RKO (cell line): ENCODE measurements at regions not wholly inside any gene's neighbourhood (a gene's known extent, or its start where the extent isn't known, plus 50 kb on each side); places are given as distances from the start of the nearest gene placed in this dataset.

Experiments used
- DNase-seq: peaks from one replicate; pipeline ENCODE4 v3.0.0-alpha.2; 2016; ENCODE audit warnings: low spot score

GRCh38 chr16:17852977-17853702 lies 382.4 kb upstream of the XYLT1 start:
- DNase-seq = no peak

- DNase-seq = no peak
Observed at GRCh38 chr16:17850581-17851250, 380.0 kb upstream of the XYLT1 start.

GRCh38 chr16:17847234-17847795 lies 376.6 kb upstream of the XYLT1 start:
- DNase-seq = no peak

DNA sequence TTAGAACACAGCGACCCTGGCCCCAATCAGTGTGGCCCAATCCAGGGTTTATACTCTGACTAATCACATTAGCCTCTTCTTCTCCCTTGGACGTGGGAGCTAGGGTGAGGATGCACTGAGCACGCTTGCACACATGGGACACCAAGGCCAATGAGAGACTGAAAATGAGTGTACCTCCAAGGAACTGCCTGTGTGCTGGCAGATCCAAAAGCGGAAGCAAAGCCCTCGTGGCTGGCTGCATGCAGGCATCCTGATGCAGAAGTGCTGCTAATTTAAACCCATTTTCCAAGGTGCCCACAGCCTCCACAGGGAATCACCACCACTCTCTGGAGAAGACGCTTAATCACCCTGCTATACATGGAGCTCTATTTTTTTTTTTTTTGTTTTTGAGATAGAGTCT lies 375.3 kb upstream of the XYLT1 start:
- no peak for DNase-seq

DNA sequence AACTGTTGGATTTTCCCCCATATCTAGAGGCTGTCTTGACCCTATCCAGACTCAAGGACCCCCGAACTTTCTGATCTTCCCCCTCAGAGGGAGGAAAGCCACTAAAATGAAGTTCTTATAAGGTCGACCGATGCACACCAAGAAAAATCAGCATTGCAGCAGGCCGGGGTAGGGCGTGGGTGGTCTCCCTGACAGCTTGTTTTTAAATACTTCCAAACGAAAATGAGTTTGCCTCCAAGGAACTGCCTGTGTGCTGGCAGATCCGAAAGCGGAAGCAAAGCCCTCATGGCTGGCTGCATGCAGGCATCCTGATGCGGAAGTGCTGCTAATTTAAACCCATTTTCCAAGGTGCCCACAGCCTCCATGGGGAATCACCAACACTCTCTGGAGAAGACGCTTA lies 374.3 kb upstream of the XYLT1 start:
- no peak for DNase-seq

GRCh38 chr16:17843905-17844304 lies 373.1 kb upstream of the XYLT1 start:
- DNase-seq = no peak

GRCh38 chr16:17839907-17840306 lies 369.1 kb upstream of the XYLT1 start:
- no peak for DNase-seq

DNA sequence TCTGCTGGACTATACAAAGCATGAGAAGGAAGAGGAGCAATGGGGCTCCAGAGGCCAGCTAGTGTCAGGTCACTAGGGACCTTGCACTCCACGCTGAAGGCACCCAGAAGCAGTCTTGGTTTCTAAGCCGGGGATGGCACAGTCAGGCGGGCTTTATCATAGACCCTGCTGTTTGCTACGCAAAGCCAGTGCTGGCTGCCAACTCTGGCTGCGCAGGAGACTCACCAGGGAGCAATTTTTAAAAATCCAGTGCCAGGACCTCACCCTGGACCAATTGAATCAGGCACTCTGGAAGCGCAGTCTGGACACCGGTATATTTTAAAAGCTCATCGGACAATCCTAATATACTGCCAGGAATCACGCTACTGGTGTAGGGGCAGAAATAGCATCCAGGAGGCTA lies 368.5 kb upstream of the XYLT1 start:
- no peak for DNase-seq

GRCh38 chr16:17836868-17837602 lies 366.3 kb upstream of the XYLT1 start:
- DNase-seq = peak; percentile 88

DNA sequence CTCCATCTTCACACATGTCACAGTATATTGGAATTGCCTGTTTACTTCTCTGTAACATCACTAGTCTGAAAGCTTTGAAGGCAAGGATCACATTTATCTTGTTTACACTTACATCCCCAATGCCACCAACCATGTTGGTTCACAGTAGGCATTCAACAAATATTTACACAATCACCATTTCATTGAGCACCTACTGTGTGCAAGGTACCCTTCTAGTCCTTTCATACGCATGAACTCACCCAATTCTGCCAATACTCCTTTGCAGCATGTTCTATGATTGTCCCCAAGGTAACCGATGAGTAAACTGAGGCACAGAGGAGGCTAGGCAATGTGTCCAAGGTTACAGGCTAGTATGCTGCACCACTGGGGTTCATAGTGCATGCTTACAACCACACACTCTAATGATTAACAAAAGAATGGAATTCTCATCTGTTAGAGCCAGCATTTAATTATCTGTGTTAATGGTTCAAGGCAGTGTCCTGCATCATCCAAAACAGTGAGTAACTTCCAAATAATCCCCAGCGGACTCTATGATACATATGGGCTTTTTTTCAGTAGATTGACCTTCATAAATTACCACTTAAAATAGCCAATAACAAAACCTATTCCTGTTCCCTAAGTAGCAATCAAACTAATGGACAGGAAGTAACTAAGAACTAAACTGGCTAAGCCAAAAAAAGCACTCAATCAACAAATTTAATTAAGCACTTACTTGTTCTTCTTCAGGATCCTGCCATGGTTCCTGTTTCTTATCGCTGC lies 364.5 kb upstream of the XYLT1 start:
- no peak for DNase-seq

DNA sequence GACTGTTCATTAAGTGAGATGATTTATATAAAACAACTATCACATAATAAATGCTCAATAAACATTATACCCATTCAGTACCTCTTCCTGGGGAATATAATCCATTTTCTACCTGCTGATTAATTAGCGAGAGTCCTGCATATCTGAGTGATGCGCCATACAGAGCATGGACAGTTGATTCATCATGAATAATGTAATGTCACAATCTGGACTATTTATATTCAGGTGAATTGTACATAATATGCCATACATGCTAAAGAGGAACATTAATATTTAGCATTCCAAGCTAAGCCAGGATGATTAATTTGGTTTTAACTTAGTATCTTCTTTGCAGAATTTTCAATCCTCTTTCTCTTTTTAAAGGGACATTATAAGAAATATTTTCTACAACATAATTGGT lies 362.0 kb upstream of the XYLT1 start:
- no peak for DNase-seq

DNA sequence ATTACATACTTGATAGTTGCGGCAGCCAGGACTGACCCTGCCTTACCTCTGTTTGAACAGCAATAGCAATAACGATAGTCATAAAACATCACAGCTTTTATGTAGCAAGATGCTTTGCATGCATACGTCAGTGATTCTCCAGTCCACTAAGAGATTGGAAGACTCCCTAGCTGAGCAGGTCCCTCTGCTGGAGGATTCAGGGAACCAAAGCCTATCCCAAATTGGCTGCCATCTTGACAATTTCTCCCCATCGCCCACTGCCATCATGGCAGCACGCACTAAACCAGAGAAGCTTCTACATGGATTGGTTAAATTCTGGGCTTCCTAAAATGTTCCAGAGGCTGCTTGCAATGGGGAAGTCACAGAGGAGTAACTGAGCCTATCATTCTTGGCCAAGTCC lies 360.6 kb upstream of the XYLT1 start:
- DNase-seq = no peak

DNA sequence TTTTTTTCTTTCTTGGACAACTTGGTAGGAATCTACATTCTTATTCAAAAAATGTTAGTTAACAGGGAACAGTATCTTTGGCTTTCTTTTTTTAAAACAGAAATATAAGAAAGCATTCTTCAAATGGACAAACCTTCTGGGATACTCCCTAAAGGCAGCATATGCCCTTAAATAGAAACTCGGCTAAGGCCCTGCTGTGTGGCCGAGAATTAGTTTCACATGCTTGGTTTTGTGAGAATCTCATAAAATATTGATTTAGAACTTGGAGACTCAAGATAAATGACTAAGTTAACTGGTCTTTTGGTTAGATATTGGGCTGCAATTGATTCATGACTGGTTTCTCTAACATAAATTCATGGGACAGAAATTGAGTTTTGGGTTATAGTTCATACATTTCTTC lies 359.9 kb upstream of the XYLT1 start:
- no peak for DNase-seq

DNA sequence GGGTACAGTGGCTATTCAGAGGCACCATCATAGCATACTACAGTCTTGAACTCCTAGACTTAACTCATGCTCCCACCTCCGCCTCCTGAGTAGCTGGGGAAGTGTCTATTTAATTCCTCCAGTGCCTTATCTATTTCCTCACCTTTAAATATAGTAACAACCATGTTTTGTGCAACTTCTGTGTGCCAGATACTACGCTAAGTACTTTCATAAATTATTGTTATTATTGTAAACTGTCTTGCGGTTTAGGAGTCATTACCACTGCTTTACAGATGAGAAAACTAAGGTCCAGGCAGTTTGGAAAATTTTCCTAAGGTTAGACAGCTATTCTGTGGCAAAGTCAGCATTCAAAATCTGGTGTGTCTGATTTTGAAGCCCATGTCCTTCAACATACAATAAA lies 359.1 kb upstream of the XYLT1 start:
- DNase-seq = no peak

GRCh38 chr16:17828012-17828411 lies 357.3 kb upstream of the XYLT1 start:
- peak; percentile 5 for DNase-seq

DNA sequence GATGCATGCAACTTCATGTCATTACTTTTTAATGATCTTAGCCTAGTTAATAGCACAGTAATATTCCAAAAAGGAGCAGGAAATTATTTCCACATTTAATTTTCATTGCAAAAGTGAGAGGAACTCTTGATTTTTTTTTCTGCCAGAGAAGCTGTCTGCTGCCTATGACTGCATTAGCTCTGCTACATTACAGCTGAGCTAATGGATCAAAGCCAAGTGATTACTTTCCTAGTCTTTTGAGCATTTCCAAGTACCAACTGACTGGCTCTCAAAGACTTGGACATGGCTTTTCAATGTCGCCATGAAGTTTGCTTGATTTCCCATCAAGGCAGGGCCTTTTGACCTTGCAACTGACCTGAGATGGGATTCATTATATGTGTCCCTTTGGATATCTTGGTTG lies 356.6 kb upstream of the XYLT1 start:
- no peak for DNase-seq

GRCh38 chr16:17817943-17818342 lies 347.2 kb upstream of the XYLT1 start:
- DNase-seq = no peak

DNA sequence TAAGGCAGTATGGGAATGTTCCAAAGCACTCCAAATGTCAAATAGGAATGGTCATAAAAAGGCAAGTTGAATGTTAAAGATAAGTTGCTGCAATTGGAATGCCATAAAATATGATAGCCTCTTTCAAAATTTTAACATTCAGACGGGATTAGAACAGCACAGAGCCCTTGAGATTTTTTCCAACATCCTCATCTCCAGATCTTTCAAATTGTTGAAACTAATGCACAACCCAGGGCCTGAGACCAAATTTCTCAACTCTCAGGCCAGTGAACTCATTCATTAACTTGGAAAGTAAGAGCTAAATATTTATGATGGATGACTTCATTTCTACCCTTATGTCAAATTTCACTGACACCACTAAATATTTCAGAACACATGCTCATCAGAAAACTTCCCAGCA lies 346.5 kb upstream of the XYLT1 start:
- DNase-seq = no peak

DNA sequence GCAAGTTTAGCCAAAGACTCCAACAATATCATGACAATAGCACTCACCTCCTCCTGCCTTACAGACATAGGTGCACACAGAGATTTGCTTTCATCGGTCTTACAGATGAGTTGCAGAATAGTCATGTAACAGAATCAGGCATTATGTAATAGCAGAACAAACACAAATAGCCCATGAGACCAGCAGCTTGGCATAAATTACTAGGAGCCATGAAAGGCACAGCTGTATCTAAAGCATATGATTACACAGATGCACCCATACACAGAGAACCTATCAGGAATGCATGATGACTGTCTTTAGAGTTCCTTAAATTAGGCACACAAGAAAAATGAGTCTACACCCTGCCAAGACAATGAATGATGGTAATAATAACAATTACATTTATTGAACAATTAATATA lies 342.0 kb upstream of the XYLT1 start:
- DNase-seq = no peak

- no peak for DNase-seq
Observed at GRCh38 chr16:17804857-17805256, 334.1 kb upstream of the XYLT1 start.

DNA sequence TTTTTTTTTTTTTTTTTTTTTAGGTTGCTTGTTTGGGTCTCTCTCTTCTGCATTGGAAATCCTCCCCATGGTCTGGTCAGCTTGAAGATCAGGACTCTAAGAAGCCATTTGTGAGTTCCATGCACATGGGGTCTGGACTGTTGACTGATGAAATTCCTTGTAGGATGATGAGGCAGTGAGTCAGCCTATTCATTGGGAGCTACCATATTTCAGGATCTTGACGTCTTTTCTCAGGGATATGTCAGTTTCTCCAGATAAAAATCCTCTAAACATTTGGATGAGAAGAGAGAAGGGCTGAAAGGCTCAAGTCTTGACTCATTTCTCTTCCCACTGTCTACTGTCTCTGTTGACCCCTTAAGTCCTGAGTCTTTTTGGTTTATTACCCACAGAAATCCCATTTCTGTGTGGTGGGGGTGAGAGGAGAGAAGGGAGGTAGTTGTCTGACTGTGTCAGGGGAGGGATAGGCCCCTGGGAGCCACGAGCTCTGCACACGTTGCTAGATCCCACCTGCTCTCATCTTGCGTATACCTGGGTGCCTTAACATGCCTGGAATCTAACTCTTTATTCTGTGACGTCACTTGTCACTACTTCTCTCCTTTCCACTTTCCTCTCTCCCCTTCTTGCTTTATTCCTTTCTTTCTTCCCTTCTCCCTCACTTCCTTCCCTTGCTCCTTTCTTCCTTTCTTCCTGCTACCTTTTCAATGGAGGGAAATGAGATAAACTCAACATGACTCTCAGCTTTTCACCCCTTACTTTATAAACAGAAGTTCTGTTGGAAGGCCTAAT lies 333.1 kb upstream of the XYLT1 start:
- DNase-seq = peak; percentile 30
